Mesodermal cell (in vitro differentiated cells): ENCODE measurements at regions not wholly inside any gene's neighbourhood (a gene's known extent, or its start where the extent isn't known, plus 50 kb on each side); places are given as distances from the start of the nearest gene placed in this dataset.
A peak's percentile ranks its signal among the peaks of the same experiment; 100 is the strongest.

ENCODE experiments used
- H3K27ac ChIP-seq: 2 replicates; pipeline ENCODE4 v1.7.0; 2013; ENCODE audit warnings: mild to moderate bottlenecking, low read depth, low read length, moderate library complexity; ENCODE audit not compliant: severe bottlenecking
- H3K36me3 ChIP-seq: 2 replicates; pipeline ENCODE4 v1.7.1; 2013; ENCODE audit warnings: mild to moderate bottlenecking, low read length, moderate library complexity; ENCODE audit not compliant: control insufficient read depth, insufficient read depth
- H3K4me1 ChIP-seq: one replicate; pipeline ENCODE4 v1.7.1; 2013; ENCODE audit warnings: mild to moderate bottlenecking, low read length; ENCODE audit not compliant: insufficient read depth, control insufficient read depth, poor library complexity, severe bottlenecking
- H3K4me3 ChIP-seq: 2 replicates; pipeline ENCODE4 v1.7.0; 2013; ENCODE audit warnings: low read length, control low read depth, mild to moderate bottlenecking; ENCODE audit not compliant: insufficient read depth, poor library complexity, severe bottlenecking; ENCODE audit errors: extremely low read depth
- H3K9me3 ChIP-seq: 2 replicates; pipeline ENCODE4 v1.7.1; 2013; ENCODE audit warnings: mild to moderate bottlenecking, low read length, moderate library complexity; ENCODE audit not compliant: control insufficient read depth
- WGBS, 2 experiments: methylation state at CpG; one replicate each; pipeline ENCODE4 v1.1.5; 2013; ENCODE audit warnings: missing lambda C conversion rate in 2 of 2; ENCODE audit not compliant: insufficient coverage in 2 of 2; 5-methylcytosine and 5-hydroxymethylcytosine counted together

GRCh38 chr21:24280596-24280995 is 1326.7 kb downstream of the MRPL39 start:
- 100% methylated on average over 1 of the region's 4 CpGs; no CpG with 5 or more reads in 1 of the 2 experiments for WGBS, 2 experiments

GRCh38 chr21:24278711-24279110 is 1328.6 kb downstream of the MRPL39 start:
- Histone ChIP-seq H3K4me1 (no peaks in the 10 kb centered on the region), H3K36me3 (no peaks in the 10 kb centered on the region), H3K9me3 (no peaks in the 10 kb centered on the region), H3K27ac (no peak overlapping the region), H3K4me3 (no peak overlapping the region)
- 100% methylated on average over 1 of the region's 2 CpGs; no CpG with 5 or more reads in 1 of the 2 experiments for WGBS, 2 experiments

More at GRCh38 chr21:24280596-24280995, 1326.7 kb downstream of the MRPL39 start:
- Histone ChIP-seq H3K4me3 (no peak overlapping the region), H3K9me3 (no peaks in the 10 kb centered on the region), H3K36me3 (no peaks in the 10 kb centered on the region), H3K27ac (no peak overlapping the region), H3K4me1 (no peaks in the 10 kb centered on the region)

- Histone ChIP-seq H3K4me1 (peaks cover 7% of the 10 kb centered on the region), H3K27ac (no peak overlapping the region), H3K36me3 (no peaks in the 10 kb centered on the region), H3K4me3 (no peak overlapping the region), H3K9me3 (no peaks in the 10 kb centered on the region)
Measured at GRCh38 chr21:24276204-24276603, 1331.1 kb downstream of the MRPL39 start.

GRCh38 chr21:24275616-24276015 is 1331.7 kb downstream of the MRPL39 start:
- no peaks in the 10 kb centered on the region for H3K36me3 ChIP-seq
- no peak overlapping the region for H3K27ac ChIP-seq
- H3K4me1 ChIP-seq, result peaks cover 7% of the 10 kb centered on the region
- WGBS, 2 experiments, result no CpG with 5 or more reads among the region's 1 CpG
- no peak overlapping the region for H3K4me3 ChIP-seq
- H3K9me3 ChIP-seq, result no peaks in the 10 kb centered on the region

GRCh38 chr21:24272521-24272938 is 1334.8 kb downstream of the MRPL39 start:
- H3K4me3 ChIP-seq, result no peak overlapping the region
- 69 to 75% methylated on average over 3 of the region's 4 CpGs for WGBS, 2 experiments
- H3K4me1 ChIP-seq, result peaks cover 7% of the 10 kb centered on the region
- H3K36me3 ChIP-seq, result no peaks in the 10 kb centered on the region
- H3K27ac ChIP-seq, result peak overlapping the region; percentile 84
- no peaks in the 10 kb centered on the region for H3K9me3 ChIP-seq

- Histone ChIP-seq H3K4me3 (no peak overlapping the region), H3K4me1 (no peaks in the 10 kb centered on the region), H3K27ac (no peak overlapping the region), H3K36me3 (no peaks in the 10 kb centered on the region), H3K9me3 (no peaks in the 10 kb centered on the region)
- WGBS, 2 experiments, result no CpG with 5 or more reads among the region's 1 CpG
Measured at GRCh38 chr21:24265987-24266386, 1341.3 kb downstream of the MRPL39 start.

GRCh38 chr21:24260751-24261150 is 1346.5 kb downstream of the MRPL39 start:
- H3K4me1 ChIP-seq, result no peaks in the 10 kb centered on the region
- no peaks in the 10 kb centered on the region for H3K9me3 ChIP-seq
- 75 to 86% methylated on average over 1 to 2 of the region's 3 CpGs for WGBS, 2 experiments
- H3K27ac ChIP-seq, result no peak overlapping the region
- H3K4me3 ChIP-seq, result no peak overlapping the region
- no peaks in the 10 kb centered on the region for H3K36me3 ChIP-seq

- H3K4me3 ChIP-seq, result no peak overlapping the region
- WGBS, 2 experiments, result no CpG with 5 or more reads among the region's 1 CpG
- no peak overlapping the region for H3K27ac ChIP-seq
- H3K9me3 ChIP-seq, result no peaks in the 10 kb centered on the region
- no peaks in the 10 kb centered on the region for H3K36me3 ChIP-seq
- H3K4me1 ChIP-seq, result no peaks in the 10 kb centered on the region
Measured at GRCh38 chr21:24259241-24259640, 1348.0 kb downstream of the MRPL39 start.

- Histone ChIP-seq H3K36me3 (no peaks in the 10 kb centered on the region), H3K4me1 (no peaks in the 10 kb centered on the region), H3K9me3 (no peaks in the 10 kb centered on the region), H3K4me3 (no peak overlapping the region), H3K27ac (no peak overlapping the region)
- 94% methylated on average over 2 of the region's 3 CpGs; no CpG with 5 or more reads in 1 of the 2 experiments for WGBS, 2 experiments
Measured at GRCh38 chr21:24255591-24255990, 1351.7 kb downstream of the MRPL39 start.

GRCh38 chr21:24225431-24225830 is 1381.8 kb downstream of the MRPL39 start:
- no peaks in the 10 kb centered on the region for H3K36me3 ChIP-seq
- H3K9me3 ChIP-seq, result no peaks in the 10 kb centered on the region
- H3K4me3 ChIP-seq, result no peak overlapping the region
- no peaks in the 10 kb centered on the region for H3K4me1 ChIP-seq
- H3K27ac ChIP-seq, result no peak overlapping the region
- WGBS, 2 experiments, result no CpG with 5 or more reads among the region's 1 CpG

- WGBS, 2 experiments, result 71 to 85% methylated on average over 4 of the region's 4 CpGs
- no peak overlapping the region for H3K27ac ChIP-seq
- no peak overlapping the region for H3K4me3 ChIP-seq
- H3K4me1 ChIP-seq, result no peaks in the 10 kb centered on the region
- H3K36me3 ChIP-seq, result no peaks in the 10 kb centered on the region
- H3K9me3 ChIP-seq, result no peaks in the 10 kb centered on the region
Measured at GRCh38 chr21:24224422-24224821, 1382.9 kb downstream of the MRPL39 start.
